RWPE2 (cell line): ENCODE measurements at regions not wholly inside any gene's neighbourhood (a gene's known extent, or its start where the extent isn't known, plus 50 kb on each side); places are given as distances from the start of the nearest gene placed in this dataset.

Experiments
- ATAC-seq: fragments of 200-7000 bp; cut with Tn5 transposase; 3 replicates; pipeline ENCODE4 v1.9.1; 2021; ENCODE audit warnings: low read depth
- DNase-seq: peaks from one replicate; pipeline ENCODE4 v3.0.0-alpha.2; 2020; ENCODE audit warnings: low spot score
- H3K27ac ChIP-seq: fragments of 450-650 bp; 2 replicates; pipeline ENCODE4 v1.5.1; 2017; ENCODE audit warnings: mild to moderate bottlenecking; ENCODE audit not compliant: poor library complexity, severe bottlenecking
- H3K27me3 ChIP-seq: fragments of 250-450 bp; sonication (Bioruptor Pico); 2 replicates; pipeline ENCODE4 v1.5.1; 2021; ENCODE audit warnings: mild to moderate bottlenecking, moderate library complexity; ENCODE audit not compliant: insufficient read depth, poor library complexity, severe bottlenecking
- H3K36me3 ChIP-seq: fragments of 250-450 bp; sonication (Bioruptor Pico); 2 replicates; pipeline ENCODE4 v1.5.1; 2020; ENCODE audit warnings: low read depth, mild to moderate bottlenecking, moderate library complexity
- H3K4me1 ChIP-seq: fragments of 250-450 bp; sonication (Bioruptor Pico); 2 replicates; pipeline ENCODE4 v1.5.1; 2021; ENCODE audit warnings: mild to moderate bottlenecking, moderate library complexity; ENCODE audit not compliant: insufficient read depth, poor library complexity, severe bottlenecking
- H3K4me3 ChIP-seq: fragments of 250-450 bp; sonication (Bioruptor Pico); 2 replicates; pipeline ENCODE4 v1.5.1; 2021; ENCODE audit warnings: mild to moderate bottlenecking, moderate library complexity; ENCODE audit not compliant: severe bottlenecking
- H3K9me3 ChIP-seq: fragments of 250-450 bp; sonication (Bioruptor Pico); 2 replicates; pipeline ENCODE4 v1.5.1; 2021; ENCODE audit warnings: mild to moderate bottlenecking, moderate library complexity; ENCODE audit not compliant: severe bottlenecking
- TF ChIP-seq, protein P1 (sequence below): fragments of 450-650 bp; IDR thresholded peaks from one replicate; pipeline ENCODE4 v1.5.1; 2017; ENCODE audit warnings: mild to moderate bottlenecking, moderate library complexity; ENCODE audit not compliant: poor library complexity, severe bottlenecking

DNA sequence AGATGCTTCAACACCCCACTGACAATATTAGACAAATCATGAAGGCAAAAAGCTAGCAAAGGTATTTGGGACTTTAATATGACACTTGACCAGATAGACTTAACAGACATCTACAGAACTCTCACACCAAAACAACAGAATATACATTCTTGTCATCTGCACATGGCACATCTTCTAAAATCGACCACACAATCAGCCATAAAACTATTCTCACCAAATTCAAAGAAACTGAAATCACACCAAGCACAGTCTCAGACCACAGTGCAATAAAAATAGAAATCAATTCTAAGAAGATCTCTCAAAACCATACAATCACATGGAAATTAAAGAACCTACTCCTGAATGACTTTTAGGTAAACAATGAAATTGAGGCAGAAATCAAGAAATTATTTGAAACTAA, 340.8 kb downstream of the PPP1R2C start:
- ATAC-seq (no peak), DNase-seq (no peak)
- Histone ChIP-seq H3K27me3 (no peaks in the 10 kb centered on the region), H3K4me1 (no peaks in the 10 kb centered on the region), H3K9me3 (no peaks in the 10 kb centered on the region), H3K4me3 (no peak overlapping the region), H3K36me3 (no peaks in the 10 kb centered on the region), H3K27ac (no peak overlapping the region)
- TF ChIP-seq, protein P1, sequence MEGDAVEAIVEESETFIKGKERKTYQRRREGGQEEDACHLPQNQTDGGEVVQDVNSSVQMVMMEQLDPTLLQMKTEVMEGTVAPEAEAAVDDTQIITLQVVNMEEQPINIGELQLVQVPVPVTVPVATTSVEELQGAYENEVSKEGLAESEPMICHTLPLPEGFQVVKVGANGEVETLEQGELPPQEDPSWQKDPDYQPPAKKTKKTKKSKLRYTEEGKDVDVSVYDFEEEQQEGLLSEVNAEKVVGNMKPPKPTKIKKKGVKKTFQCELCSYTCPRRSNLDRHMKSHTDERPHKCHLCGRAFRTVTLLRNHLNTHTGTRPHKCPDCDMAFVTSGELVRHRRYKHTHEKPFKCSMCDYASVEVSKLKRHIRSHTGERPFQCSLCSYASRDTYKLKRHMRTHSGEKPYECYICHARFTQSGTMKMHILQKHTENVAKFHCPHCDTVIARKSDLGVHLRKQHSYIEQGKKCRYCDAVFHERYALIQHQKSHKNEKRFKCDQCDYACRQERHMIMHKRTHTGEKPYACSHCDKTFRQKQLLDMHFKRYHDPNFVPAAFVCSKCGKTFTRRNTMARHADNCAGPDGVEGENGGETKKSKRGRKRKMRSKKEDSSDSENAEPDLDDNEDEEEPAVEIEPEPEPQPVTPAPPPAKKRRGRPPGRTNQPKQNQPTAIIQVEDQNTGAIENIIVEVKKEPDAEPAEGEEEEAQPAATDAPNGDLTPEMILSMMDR: no peak

DNA sequence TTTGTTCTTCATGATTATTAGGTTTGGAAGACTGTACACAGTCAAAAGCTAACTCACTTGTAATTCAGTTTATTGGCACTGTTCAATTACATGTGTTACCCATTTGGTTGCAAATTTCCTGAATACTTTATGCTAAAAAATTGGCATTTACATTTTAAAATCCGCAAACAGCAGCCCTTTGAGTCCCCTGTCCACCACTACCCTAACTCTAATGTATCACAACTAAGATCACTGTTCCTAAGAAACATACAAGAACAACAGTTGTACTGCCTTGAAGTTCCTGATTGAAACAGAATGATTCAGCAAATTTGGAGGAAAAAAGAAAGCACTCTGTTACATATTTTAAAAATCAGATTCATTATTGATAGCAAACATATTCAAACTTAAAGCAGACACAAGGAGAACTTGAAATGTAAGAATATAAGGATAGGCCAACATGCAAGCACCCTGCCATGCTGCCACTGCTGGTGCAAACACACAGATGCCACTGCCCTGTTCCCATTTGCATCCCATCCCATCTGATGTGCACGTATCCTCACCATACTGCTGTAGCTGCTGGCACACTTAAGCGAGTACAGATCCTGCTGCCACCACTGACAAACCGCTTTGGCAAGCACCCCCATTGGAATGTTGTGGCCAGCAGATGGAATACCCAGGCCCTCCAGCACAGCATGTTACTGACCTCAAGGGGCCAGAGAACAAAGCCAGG, 343.4 kb downstream of the PPP1R2C start:
- no peak overlapping the region for H3K27ac ChIP-seq
- TF ChIP-seq, protein P1: no peak
- no peaks in the 10 kb centered on the region for H3K27me3 ChIP-seq
- ATAC-seq (no peak), DNase-seq (no peak)
- H3K36me3 ChIP-seq: no peaks in the 10 kb centered on the region
- no peaks in the 10 kb centered on the region for H3K4me1 ChIP-seq
- no peaks in the 10 kb centered on the region for H3K9me3 ChIP-seq
- no peak overlapping the region for H3K4me3 ChIP-seq

DNA sequence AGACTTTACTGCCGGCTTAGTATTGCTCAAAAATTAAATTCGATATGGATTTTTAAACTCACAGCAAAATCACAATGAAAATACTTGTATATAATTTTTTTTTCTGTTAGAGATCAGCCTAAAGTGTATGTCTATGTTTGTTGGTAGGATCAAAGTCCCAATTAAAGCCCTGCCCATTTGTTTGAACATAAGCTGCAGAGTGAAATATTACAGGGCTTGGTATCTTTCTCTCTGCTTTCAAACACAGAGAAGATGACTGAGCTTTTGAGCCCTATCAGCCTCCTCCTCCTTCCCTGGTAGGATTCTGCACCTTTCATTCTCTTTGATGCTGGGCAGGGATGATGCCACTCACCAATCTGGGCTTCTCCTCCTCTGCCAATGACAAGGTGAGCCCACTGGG, 345.4 kb downstream of the PPP1R2C start:
- TF ChIP-seq, protein P1: no peak
- H3K36me3 ChIP-seq: no peaks in the 10 kb centered on the region
- H3K27me3 ChIP-seq: no peaks in the 10 kb centered on the region
- no peak overlapping the region for H3K27ac ChIP-seq
- no peaks in the 10 kb centered on the region for H3K4me1 ChIP-seq
- DNase-seq (no peak), ATAC-seq (no peak)
- H3K4me3 ChIP-seq: no peak overlapping the region
- H3K9me3 ChIP-seq: no peaks in the 10 kb centered on the region

DNA sequence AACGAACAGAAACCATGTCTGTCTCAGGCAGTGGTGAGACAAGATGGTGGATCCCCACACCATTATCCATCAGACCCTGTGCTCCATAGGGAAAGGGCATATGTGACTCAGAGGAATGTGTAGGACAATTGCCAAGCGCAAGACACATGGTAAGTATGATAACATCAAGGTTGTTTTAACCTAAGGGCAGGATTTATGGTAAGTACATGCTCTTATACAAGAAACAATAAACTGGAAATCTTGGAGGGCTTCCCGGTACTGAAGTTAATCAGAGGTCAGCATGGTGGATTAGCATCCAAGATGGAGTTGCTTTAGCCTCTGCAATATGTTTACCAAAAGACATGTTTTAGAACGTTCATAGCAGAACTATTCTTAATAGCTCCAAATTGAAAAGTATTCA, 355.0 kb downstream of the PPP1R2C start:
- Histone ChIP-seq H3K4me3 (no peak overlapping the region), H3K4me1 (no peaks in the 10 kb centered on the region), H3K27me3 (no peaks in the 10 kb centered on the region), H3K27ac (no peak overlapping the region), H3K36me3 (no peaks in the 10 kb centered on the region), H3K9me3 (no peaks in the 10 kb centered on the region)
- DNase-seq (no peak), ATAC-seq (no peak)
- TF ChIP-seq, protein P1: no peak

DNA sequence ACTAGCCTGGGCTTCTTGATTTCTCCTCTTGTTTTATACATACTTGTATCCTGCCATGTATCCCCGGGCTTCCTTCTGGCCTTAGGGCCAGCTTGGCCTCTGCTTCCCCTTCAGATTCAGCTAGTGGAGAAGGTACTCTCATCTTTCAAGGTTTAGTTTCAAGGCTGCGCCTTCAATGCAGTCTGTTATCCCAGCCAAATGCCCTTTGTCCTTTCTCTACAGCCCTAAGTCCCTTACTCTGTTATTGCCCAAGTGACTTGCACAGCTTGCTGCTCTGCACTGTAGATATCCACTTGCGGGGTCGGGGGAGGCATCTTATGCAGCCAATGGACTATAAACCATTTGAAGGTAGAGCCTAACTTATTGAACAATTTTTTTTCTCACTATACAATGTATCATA, 357.5 kb downstream of the PPP1R2C start:
- no peak overlapping the region for H3K27ac ChIP-seq
- no peak overlapping the region for H3K4me3 ChIP-seq
- no peaks in the 10 kb centered on the region for H3K9me3 ChIP-seq
- TF ChIP-seq, protein P1: no peak
- H3K36me3 ChIP-seq: no peaks in the 10 kb centered on the region
- H3K27me3 ChIP-seq: no peaks in the 10 kb centered on the region
- DNase-seq (no peak), ATAC-seq (no peak)
- H3K4me1 ChIP-seq: no peaks in the 10 kb centered on the region
